Immature natural killer cell (primary cell): ENCODE measurements at regions not wholly inside any gene's neighbourhood (a gene's known extent, or its start where the extent isn't known, plus 50 kb on each side); places are given as distances from the start of the nearest gene placed in this dataset.

Experiments
- DNase-seq, 3 donors: peaks; one replicate each; pipeline ENCODE4 v3.0.0; 2022; ENCODE audit warnings: mixed read lengths in 1 of 3
- H3K27ac Mint-ChIP-seq, 6 donors: one replicate each; pipeline ENCODE4 v1.8.0; 2020; ENCODE audit warnings: mixed read lengths in 6 of 6, mild to moderate bottlenecking in 5 of 6, inconsistent platforms in 4 of 6, moderate library complexity in 3 of 6
- H3K27me3 Mint-ChIP-seq, 3 donors: one replicate each; pipeline ENCODE4 v1.8.0; 2020 to 2021; ENCODE audit warnings: low read depth in 3 of 3, mild to moderate bottlenecking in 3 of 3, mixed read lengths in 3 of 3, moderate library complexity in 3 of 3, inconsistent platforms in 1 of 3
- H3K36me3 Mint-ChIP-seq, 3 donors: one replicate each; pipeline ENCODE4 v1.8.0; 2020; ENCODE audit warnings: mixed read lengths in 3 of 3, inconsistent platforms in 2 of 3, mild to moderate bottlenecking in 2 of 3
- H3K4me1 Mint-ChIP-seq, 2 donors: one replicate each; pipeline ENCODE4 v1.8.0; 2020; ENCODE audit warnings: inconsistent platforms in 2 of 2, mild to moderate bottlenecking in 2 of 2, mixed read lengths in 2 of 2, moderate library complexity in 1 of 2
- H3K4me3 Mint-ChIP-seq, 5 donors: one replicate each; pipeline ENCODE4 v1.8.0; 2020; ENCODE audit warnings: mild to moderate bottlenecking in 5 of 5, mixed read lengths in 5 of 5, inconsistent platforms in 3 of 5, moderate library complexity in 3 of 5
- H3K9me3 Mint-ChIP-seq, 6 donors: one replicate each; pipeline ENCODE4 v1.8.0; 2020; ENCODE audit warnings: mild to moderate bottlenecking in 6 of 6, mixed read lengths in 6 of 6, inconsistent platforms in 4 of 6, moderate library complexity in 3 of 6

- Mint-ChIP-seq H3K4me3 (no peak overlapping the region), H3K27me3 (peaks cover 4 to 8% (median 7%) of the 10 kb centered on the region in 3 donors), H3K27ac (no peak overlapping the region), H3K4me1 (no peaks in the 10 kb centered on the region), H3K36me3 (no peaks in the 10 kb centered on the region), H3K9me3 (peaks cover 0 to 7% (median 0%) of the 10 kb centered on the region in 6 donors)
- DNase-seq, result no peak
These were observed 59.8 kb upstream of the FHIT start for GRCh38 chr3:61311044-61311443.

DNA sequence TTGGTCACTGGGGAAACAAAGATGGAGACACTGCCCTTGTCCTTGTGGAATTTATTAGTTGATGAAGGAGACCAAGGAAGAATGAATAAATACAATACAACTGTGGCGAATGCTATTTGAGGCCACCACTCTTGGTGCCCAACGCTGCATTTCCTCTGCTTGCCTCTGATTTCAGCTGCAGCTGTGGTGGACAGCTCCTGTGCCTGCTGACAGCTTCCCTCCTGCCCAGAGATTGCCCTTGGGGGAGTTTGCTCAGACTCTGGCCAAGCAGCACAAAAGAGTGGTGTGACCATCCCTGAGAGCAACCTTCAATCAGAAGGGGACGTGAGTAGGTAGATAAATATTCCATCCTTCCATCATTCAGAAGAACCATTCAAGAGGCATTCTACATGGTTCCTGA lies 64.6 kb upstream of the FHIT start:
- no peak for DNase-seq
- Mint-ChIP-seq H3K4me1 (no peaks in the 10 kb centered on the region), H3K27me3 (peaks cover 0 to 8% (median 7%) of the 10 kb centered on the region in 3 donors), H3K9me3 (no peaks in the 10 kb centered on the region), H3K4me3 (no peak overlapping the region), H3K36me3 (no peaks in the 10 kb centered on the region), H3K27ac (no peak overlapping the region)

- H3K27me3 Mint-ChIP-seq, result peaks cover 0 to 3% (median 3%) of the 10 kb centered on the region in 3 donors
- H3K9me3 Mint-ChIP-seq, result no peaks in the 10 kb centered on the region
- H3K4me3 Mint-ChIP-seq, result no peak overlapping the region
- H3K4me1 Mint-ChIP-seq, result no peaks in the 10 kb centered on the region
- no peaks in the 10 kb centered on the region for H3K36me3 Mint-ChIP-seq
- DNase-seq, result no peak
- no peak overlapping the region for H3K27ac Mint-ChIP-seq
These were observed 71.8 kb upstream of the FHIT start for GRCh38 chr3:61323094-61323493.

DNA sequence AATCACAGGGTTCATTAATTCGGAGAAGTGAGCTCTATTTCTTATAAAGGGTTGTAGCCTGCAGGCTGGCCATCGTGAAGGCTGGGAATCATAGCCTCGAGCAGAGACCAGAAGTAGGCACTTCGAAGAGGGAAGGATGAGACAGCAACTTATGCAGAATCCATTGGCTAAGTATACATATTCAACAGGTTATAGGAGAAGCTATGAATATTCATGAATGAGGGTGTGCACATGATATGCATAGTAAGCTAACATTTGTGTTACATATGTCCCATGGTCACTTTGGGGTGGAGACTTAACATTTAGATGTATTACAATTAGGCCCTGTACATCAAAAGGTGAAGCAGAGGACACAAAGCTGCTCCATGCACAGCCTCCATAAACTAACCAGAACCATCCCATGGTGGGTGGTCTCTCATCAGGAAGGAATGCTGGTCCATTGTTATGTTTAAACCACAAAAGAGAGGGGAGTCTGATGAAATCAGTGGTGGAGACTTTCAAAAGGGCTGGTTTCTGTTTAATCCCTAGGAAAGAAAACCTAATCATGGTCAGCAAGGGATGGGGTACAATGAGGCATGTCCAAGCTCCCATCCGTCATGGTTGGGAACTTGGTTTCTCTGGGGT lies 80.8 kb upstream of the FHIT start:
- DNase-seq, result no peak
- H3K36me3 Mint-ChIP-seq, result no peaks in the 10 kb centered on the region
- no peaks in the 10 kb centered on the region for H3K9me3 Mint-ChIP-seq

GRCh38 chr3:61333192-61333961 lies 82.1 kb upstream of the FHIT start:
- no peaks in the 10 kb centered on the region for H3K4me1 Mint-ChIP-seq
- H3K27ac Mint-ChIP-seq, result no peak overlapping the region
- H3K9me3 Mint-ChIP-seq, result no peaks in the 10 kb centered on the region
- H3K27me3 Mint-ChIP-seq, result peaks cover 0 to 2% (median 0%) of the 10 kb centered on the region in 3 donors
- H3K4me3 Mint-ChIP-seq, result no peak overlapping the region
- no peaks in the 10 kb centered on the region for H3K36me3 Mint-ChIP-seq
- DNase-seq, result no peak

More for the DNA sequence above, 80.8 kb upstream of the FHIT start:
- H3K4me1 Mint-ChIP-seq, result no peaks in the 10 kb centered on the region
- H3K27me3 Mint-ChIP-seq, result peaks cover 0 to 2% (median 0%) of the 10 kb centered on the region in 3 donors
- H3K27ac Mint-ChIP-seq, result no peak overlapping the region
- no peak overlapping the region for H3K4me3 Mint-ChIP-seq

- H3K9me3 Mint-ChIP-seq, result peaks cover 0 to 2% (median 0%) of the 10 kb centered on the region in 6 donors
- peaks cover 0 to 2% (median 0%) of the 10 kb centered on the region in 3 donors for H3K27me3 Mint-ChIP-seq
- no peaks in the 10 kb centered on the region for H3K4me1 Mint-ChIP-seq
These were observed 83.5 kb upstream of the FHIT start for GRCh38 chr3:61334783-61335182.

DNA sequence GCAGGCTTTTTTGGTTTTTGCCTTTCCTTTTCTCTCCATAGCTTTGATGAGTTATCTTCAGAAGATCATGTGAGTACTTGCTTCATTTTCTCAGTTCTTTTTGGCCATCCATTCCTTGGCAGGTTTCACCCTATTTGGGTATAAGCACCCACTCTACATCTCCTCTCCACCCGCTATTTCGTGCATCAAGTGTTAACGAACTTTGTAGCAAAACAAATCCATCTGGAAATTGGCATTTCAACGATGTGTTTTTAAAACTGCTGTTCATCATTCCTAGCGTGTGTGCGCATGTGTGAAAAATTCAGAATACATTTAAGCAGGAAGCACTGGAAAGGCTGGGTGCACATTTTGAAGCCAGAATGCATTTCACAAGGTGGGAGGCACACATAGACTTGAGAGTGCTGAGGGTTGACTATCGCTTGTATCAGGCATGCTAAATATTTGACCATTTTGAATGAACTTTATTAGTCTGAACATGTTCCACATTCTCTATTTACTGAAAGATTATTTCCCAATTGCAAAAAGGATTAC lies 89.7 kb upstream of the FHIT start:
- Mint-ChIP-seq H3K27me3 (peaks cover 0 to 2% (median 1%) of the 10 kb centered on the region in 3 donors), H3K4me3 (no peak overlapping the region), H3K9me3 (peaks cover 0 to 2% (median 0%) of the 10 kb centered on the region in 6 donors), H3K27ac (no peak overlapping the region), H3K36me3 (no peaks in the 10 kb centered on the region), H3K4me1 (no peaks in the 10 kb centered on the region)
- DNase-seq, result no peak

More at GRCh38 chr3:61334783-61335182, 83.5 kb upstream of the FHIT start:
- Mint-ChIP-seq H3K27ac (no peak overlapping the region), H3K4me3 (no peak overlapping the region), H3K36me3 (no peaks in the 10 kb centered on the region)
- DNase-seq, result no peak

GRCh38 chr3:61343543-61343942 lies 92.3 kb upstream of the FHIT start:
- Mint-ChIP-seq H3K9me3 (peaks cover 0 to 1% (median 0%) of the 10 kb centered on the region in 6 donors), H3K4me3 (no peak overlapping the region), H3K4me1 (no peaks in the 10 kb centered on the region), H3K27ac (no peak overlapping the region), H3K36me3 (no peaks in the 10 kb centered on the region), H3K27me3 (peaks cover 0 to 4% (median 2%) of the 10 kb centered on the region in 3 donors)
- no peak for DNase-seq

GRCh38 chr3:61345020-61345419 lies 93.8 kb upstream of the FHIT start:
- H3K27me3 Mint-ChIP-seq, result peaks cover 0 to 4% (median 2%) of the 10 kb centered on the region in 3 donors
- no peaks in the 10 kb centered on the region for H3K9me3 Mint-ChIP-seq
- no peak overlapping the region for H3K4me3 Mint-ChIP-seq
- DNase-seq, result no peak
- no peak overlapping the region for H3K27ac Mint-ChIP-seq
- H3K4me1 Mint-ChIP-seq, result no peaks in the 10 kb centered on the region
- H3K36me3 Mint-ChIP-seq, result no peaks in the 10 kb centered on the region

DNA sequence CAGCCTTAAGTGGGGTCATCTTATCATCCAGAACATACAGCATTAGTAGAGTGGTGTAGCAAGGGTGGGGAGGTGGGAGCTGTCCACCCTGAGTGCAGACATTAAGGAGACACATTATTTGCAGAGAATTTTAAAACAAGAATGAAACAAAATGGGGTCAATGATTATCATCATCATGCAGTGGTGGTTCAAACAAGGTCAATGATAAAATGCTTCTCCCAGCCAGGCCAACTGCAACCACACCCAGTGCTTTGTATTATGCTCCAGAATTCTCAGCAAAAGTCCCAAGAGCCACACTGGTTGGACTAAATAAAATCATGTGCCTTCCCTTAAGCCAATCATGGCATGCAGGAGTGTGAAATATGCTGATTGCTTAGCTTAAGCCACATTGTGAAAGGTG lies 96.7 kb upstream of the FHIT start:
- H3K9me3 Mint-ChIP-seq, result no peaks in the 10 kb centered on the region
- no peak overlapping the region for H3K4me3 Mint-ChIP-seq
- peaks cover 0 to 2% (median 0%) of the 10 kb centered on the region in 3 donors for H3K27me3 Mint-ChIP-seq
- H3K4me1 Mint-ChIP-seq, result no peaks in the 10 kb centered on the region
- H3K27ac Mint-ChIP-seq, result no peak overlapping the region
- no peak for DNase-seq
- H3K36me3 Mint-ChIP-seq, result no peaks in the 10 kb centered on the region

DNA sequence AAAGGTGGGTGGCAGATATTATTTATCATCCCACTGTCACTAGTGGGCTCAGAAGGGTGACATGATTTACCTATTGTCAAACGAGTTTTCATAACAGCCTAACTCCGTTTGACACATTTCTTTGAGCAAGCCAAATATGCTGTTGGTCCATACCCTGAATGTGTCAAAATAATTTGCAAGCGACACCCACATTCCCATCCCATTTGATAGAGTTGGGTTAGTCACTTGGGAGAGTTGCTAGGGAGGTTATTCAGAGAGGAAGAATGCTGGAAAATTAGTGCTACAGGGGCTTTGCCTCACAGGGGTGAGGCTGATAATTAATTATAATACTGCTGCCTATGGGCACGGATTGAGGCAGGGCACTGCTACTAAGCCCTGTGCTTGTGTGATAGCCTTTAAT lies 98.5 kb upstream of the FHIT start:
- Mint-ChIP-seq H3K4me3 (no peak overlapping the region), H3K27ac (no peak overlapping the region), H3K4me1 (no peaks in the 10 kb centered on the region), H3K36me3 (no peaks in the 10 kb centered on the region), H3K27me3 (peaks cover 0 to 4% (median 0%) of the 10 kb centered on the region in 3 donors), H3K9me3 (no peaks in the 10 kb centered on the region)
- no peak for DNase-seq

GRCh38 chr3:61350782-61351309 lies 99.6 kb upstream of the FHIT start:
- Mint-ChIP-seq H3K27ac (no peak overlapping the region), H3K4me3 (no peak overlapping the region)

GRCh38 chr3:61352306-61352705 lies 101.1 kb upstream of the FHIT start:
- no peaks in the 10 kb centered on the region for H3K36me3 Mint-ChIP-seq
- no peak overlapping the region for H3K27ac Mint-ChIP-seq
- no peak overlapping the region for H3K4me3 Mint-ChIP-seq

More at GRCh38 chr3:61350782-61351309, 99.6 kb upstream of the FHIT start:
- DNase-seq, result no peak
- H3K27me3 Mint-ChIP-seq, result peaks cover 0 to 7% (median 0%) of the 10 kb centered on the region in 3 donors
- H3K4me1 Mint-ChIP-seq, result no peaks in the 10 kb centered on the region
- peaks cover 0 to 5% (median 0%) of the 10 kb centered on the region in 6 donors for H3K9me3 Mint-ChIP-seq
- H3K36me3 Mint-ChIP-seq, result no peaks in the 10 kb centered on the region

GRCh38 chr3:61353382-61353781 lies 102.1 kb upstream of the FHIT start:
- Mint-ChIP-seq H3K9me3 (peaks cover 0 to 5% (median 0%) of the 10 kb centered on the region in 6 donors), H3K27me3 (peaks cover 0 to 6% (median 0%) of the 10 kb centered on the region in 3 donors), H3K4me3 (no peak overlapping the region), H3K36me3 (no peaks in the 10 kb centered on the region), H3K27ac (no peak overlapping the region), H3K4me1 (no peaks in the 10 kb centered on the region)
- no peak for DNase-seq

More at GRCh38 chr3:61352306-61352705, 101.1 kb upstream of the FHIT start:
- Mint-ChIP-seq H3K9me3 (peaks cover 0 to 5% (median 0%) of the 10 kb centered on the region in 6 donors), H3K4me1 (no peaks in the 10 kb centered on the region), H3K27me3 (peaks cover 0 to 5% (median 0%) of the 10 kb centered on the region in 3 donors)
- no peak for DNase-seq
